Ascending aorta (tissue), 2 donors: ENCODE measurements at regions not wholly inside any gene's neighbourhood (a gene's known extent, or its start where the extent isn't known, plus 50 kb on each side); places are given as distances from the start of the nearest gene placed in this dataset.

Source experiments
- DNase-seq, 2 donors: peaks; one replicate each; pipeline ENCODE4 v3.0.0-alpha.2; 2019; ENCODE audit warnings: low spot score in 2 of 2
- H3K27ac ChIP-seq, 2 donors: fragments of 200-600 bp; sonication (generic); one replicate each; pipeline ENCODE4 v1.5.1; 2016 to 2017; ENCODE audit warnings: mild to moderate bottlenecking in 1 of 2
- H3K27me3 ChIP-seq: fragments of 200-600 bp; sonication (generic); one replicate; pipeline ENCODE4 v1.5.1; 2017
- H3K36me3 ChIP-seq, 2 donors: fragments of 200-600 bp; sonication (generic); one replicate each; pipeline ENCODE4 v1.5.1; 2016
- H3K4me1 ChIP-seq, 2 donors: fragments of 200-600 bp; sonication (generic); one replicate each; pipeline ENCODE4 v1.5.1; 2016 to 2017; ENCODE audit warnings: mild to moderate bottlenecking in 1 of 2
- H3K4me3 ChIP-seq, 2 donors: fragments of 200-600 bp; sonication (generic); one replicate each; pipeline ENCODE4 v1.5.1; 2016 to 2017; ENCODE audit warnings: mild to moderate bottlenecking in 1 of 2
- H3K9me3 ChIP-seq, 2 donors: fragments of 200-600 bp; sonication (generic); one replicate each; pipeline ENCODE4 v1.5.1; 2016
- intact Hi-C: fragments of 100-400 bp; cut with DNase I; formaldehyde crosslinking; loops from one replicate; pipeline ENCODE4 v1.15.1; 2023
- TF ChIP-seq, protein P1 (sequence below), 3 experiments: fragments of 200-600 bp in 2 of 3; fragments of 450-650 bp in 1 of 3; sonication (generic) in 2 of 3; IDR thresholded peaks; one replicate each; pipeline ENCODE4 v1.5.1; 2016 to 2019; ENCODE audit warnings: antibody characterized with exemption in 3 of 3, mild to moderate bottlenecking in 1 of 3, moderate library complexity in 1 of 3

DNA sequence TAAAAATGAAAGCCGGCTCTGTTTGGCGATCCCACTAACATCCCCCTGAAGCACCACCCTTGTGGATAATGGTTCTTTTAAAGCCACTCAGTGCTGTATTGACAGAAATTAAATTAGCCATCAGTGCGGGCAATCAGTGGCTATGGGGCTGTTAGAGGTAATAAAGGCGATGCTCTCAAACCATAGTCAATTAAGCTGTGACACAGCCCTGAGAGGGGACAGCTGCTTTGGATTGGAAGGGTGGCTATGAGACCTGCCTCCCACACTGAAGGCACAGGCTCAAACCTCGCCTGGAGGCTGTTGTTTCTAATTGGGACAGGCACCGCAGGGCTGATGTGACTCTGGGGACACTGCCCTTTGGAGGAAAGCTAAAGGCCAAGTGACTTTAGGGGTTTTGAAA lies 562.2 kb downstream of the VRK1 start:
- H3K27me3 ChIP-seq: no peaks in the 10 kb centered on the region
- no peak overlapping the region for H3K27ac ChIP-seq
- intact Hi-C loops: no loop called here
- no peaks in the 10 kb centered on the region for H3K9me3 ChIP-seq
- TF ChIP-seq, protein P1, sequence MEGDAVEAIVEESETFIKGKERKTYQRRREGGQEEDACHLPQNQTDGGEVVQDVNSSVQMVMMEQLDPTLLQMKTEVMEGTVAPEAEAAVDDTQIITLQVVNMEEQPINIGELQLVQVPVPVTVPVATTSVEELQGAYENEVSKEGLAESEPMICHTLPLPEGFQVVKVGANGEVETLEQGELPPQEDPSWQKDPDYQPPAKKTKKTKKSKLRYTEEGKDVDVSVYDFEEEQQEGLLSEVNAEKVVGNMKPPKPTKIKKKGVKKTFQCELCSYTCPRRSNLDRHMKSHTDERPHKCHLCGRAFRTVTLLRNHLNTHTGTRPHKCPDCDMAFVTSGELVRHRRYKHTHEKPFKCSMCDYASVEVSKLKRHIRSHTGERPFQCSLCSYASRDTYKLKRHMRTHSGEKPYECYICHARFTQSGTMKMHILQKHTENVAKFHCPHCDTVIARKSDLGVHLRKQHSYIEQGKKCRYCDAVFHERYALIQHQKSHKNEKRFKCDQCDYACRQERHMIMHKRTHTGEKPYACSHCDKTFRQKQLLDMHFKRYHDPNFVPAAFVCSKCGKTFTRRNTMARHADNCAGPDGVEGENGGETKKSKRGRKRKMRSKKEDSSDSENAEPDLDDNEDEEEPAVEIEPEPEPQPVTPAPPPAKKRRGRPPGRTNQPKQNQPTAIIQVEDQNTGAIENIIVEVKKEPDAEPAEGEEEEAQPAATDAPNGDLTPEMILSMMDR (IDR thresholded peaks at IDR 0.05): no peak
- no peaks in the 10 kb centered on the region for H3K36me3 ChIP-seq
- DNase-seq: no peak
- H3K4me1 ChIP-seq: no peaks in the 10 kb centered on the region
- no peak overlapping the region for H3K4me3 ChIP-seq

DNA sequence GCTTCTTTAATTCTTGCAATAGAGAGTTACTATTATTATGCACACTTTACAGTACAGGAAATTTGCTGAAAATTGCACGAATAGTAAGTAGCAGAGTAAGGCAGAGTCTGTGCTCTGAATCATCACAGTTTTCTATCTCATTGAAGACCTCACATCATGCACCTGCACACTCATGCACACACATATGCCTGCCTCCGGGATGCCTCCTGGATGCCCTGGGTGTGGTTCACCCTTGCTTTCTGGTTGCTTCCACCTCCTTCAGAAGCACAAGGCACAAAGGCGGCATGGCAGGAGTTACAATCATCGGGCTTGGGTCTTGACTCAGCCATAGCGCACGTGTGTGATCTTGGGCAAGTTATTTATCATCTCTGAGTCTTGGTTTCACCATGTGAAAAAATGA lies 564.0 kb downstream of the VRK1 start:
- no peaks in the 10 kb centered on the region for H3K9me3 ChIP-seq
- no peaks in the 10 kb centered on the region for H3K4me1 ChIP-seq
- H3K27me3 ChIP-seq: no peaks in the 10 kb centered on the region
- TF ChIP-seq, protein P1 (IDR thresholded peaks at IDR 0.05): no peak
- intact Hi-C loops: no loop called here
- no peak for DNase-seq
- no peak overlapping the region for H3K4me3 ChIP-seq
- no peaks in the 10 kb centered on the region for H3K36me3 ChIP-seq
- no peak overlapping the region for H3K27ac ChIP-seq

DNA sequence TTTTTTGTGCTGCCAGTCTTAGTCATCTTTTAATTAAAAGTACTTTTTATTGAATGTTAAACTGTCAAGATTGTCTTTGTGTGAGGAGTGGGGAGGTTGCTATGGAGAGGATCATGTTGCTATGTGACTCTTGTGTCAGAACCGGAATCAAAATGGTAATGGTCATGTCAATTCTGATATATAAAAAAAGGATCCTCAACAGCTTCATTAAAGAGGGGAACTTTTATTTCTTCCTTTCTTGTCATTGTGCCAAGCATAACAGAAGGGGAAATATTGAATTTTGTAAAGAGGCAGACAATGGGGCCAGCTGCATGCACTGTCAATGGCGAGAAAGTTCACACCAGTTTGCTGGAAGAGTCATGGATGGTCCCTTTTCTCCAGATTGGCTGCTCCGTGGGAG lies 564.8 kb downstream of the VRK1 start:
- Histone ChIP-seq H3K4me1 (no peaks in the 10 kb centered on the region), H3K27ac (no peak overlapping the region), H3K27me3 (no peaks in the 10 kb centered on the region), H3K4me3 (no peak overlapping the region), H3K9me3 (no peaks in the 10 kb centered on the region), H3K36me3 (no peaks in the 10 kb centered on the region)
- no peak for DNase-seq
- intact Hi-C loops: no loop called here
- TF ChIP-seq, protein P1 (IDR thresholded peaks at IDR 0.05): no peak

DNA sequence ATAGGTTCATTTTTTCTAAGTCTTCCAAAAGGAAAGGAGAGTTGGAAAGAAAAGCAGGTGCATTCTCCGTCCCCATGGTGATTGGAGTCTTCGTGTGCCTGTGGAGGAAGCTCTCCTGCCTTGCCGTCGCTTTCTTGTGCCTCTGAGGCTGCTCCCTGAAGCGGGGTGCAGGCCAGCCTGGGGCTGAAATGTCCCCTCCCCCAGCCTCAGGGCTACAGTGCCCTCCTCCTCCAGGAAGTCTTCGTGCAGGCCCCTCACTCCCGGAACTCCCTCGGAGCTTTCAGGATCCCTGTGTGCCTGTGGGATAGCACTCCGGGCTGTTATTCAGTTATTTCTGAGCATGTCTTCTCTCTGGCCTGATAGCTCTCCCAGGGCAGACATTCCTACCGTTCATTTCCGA lies 569.2 kb downstream of the VRK1 start:
- H3K4me3 ChIP-seq: no peak overlapping the region
- H3K36me3 ChIP-seq: no peaks in the 10 kb centered on the region
- H3K9me3 ChIP-seq: no peaks in the 10 kb centered on the region
- H3K4me1 ChIP-seq: no peaks in the 10 kb centered on the region
- no peak for DNase-seq
- no peak overlapping the region for H3K27ac ChIP-seq
- no peaks in the 10 kb centered on the region for H3K27me3 ChIP-seq
- intact Hi-C loops: no loop called here
- TF ChIP-seq, protein P1 (IDR thresholded peaks at IDR 0.05): no peak

DNA sequence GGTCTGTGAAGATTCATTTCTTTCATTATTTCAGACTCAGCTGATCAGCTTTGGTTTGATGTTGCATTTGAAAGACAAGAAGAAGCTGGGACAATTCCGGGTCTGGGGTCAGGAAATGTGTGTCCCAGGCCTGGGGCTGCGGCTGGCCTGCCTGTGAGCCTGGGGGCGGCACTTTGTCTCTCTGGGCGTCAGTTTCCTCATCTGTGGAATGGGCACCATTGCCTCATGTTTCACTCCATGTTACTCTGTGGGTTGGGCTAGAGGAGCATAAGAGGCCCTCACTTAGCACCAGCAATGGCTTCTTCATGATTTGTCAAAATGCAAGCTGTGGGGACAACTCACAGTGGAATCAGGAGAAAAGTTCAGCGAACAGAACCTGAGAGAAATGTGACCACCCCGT lies 570.1 kb downstream of the VRK1 start:
- intact Hi-C loops: no loop called here
- H3K27ac ChIP-seq: no peak overlapping the region
- H3K36me3 ChIP-seq: no peaks in the 10 kb centered on the region
- H3K4me1 ChIP-seq: no peaks in the 10 kb centered on the region
- no peak overlapping the region for H3K4me3 ChIP-seq
- H3K9me3 ChIP-seq: no peaks in the 10 kb centered on the region
- no peak for DNase-seq
- no peaks in the 10 kb centered on the region for H3K27me3 ChIP-seq
- TF ChIP-seq, protein P1 (IDR thresholded peaks at IDR 0.05): no peak

DNA sequence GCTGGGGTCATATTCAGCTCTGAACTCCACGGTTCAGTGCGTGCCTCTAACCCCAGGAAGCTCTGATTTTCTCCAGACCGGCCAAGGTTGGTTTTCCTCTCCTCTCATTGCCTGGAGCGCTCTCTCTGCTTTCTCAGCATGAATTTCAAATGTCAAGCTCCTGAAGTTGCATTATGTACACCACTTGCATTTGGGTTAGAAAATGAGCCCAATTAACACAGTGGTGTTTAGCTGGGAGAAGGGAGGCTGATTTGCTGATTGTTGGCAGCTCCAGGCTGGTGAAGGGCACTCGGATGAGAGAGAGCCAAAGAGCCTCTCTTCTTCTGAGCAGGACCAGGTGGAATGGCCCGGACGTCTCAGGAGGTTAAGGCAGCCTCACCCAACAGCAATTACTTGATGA lies 570.9 kb downstream of the VRK1 start:
- H3K27me3 ChIP-seq: no peaks in the 10 kb centered on the region
- H3K4me1 ChIP-seq: no peaks in the 10 kb centered on the region
- no peaks in the 10 kb centered on the region for H3K36me3 ChIP-seq
- H3K27ac ChIP-seq: no peak overlapping the region
- no peak overlapping the region for H3K4me3 ChIP-seq
- intact Hi-C loops: no loop called here
- no peaks in the 10 kb centered on the region for H3K9me3 ChIP-seq
- no peak for DNase-seq
- TF ChIP-seq, protein P1 (IDR thresholded peaks at IDR 0.05): no peak
